ENCODE measurements at regions not wholly inside any gene's neighbourhood (a gene's known extent, or its start where the extent isn't known, plus 50 kb on each side); places are given as distances from the start of the nearest gene placed in this dataset.
"Not testable (repeated sequence)": the region's sequence is repeated elsewhere in the genome, so short reads cannot be mapped to it uniquely, and the experiment has no call there.

DNA sequence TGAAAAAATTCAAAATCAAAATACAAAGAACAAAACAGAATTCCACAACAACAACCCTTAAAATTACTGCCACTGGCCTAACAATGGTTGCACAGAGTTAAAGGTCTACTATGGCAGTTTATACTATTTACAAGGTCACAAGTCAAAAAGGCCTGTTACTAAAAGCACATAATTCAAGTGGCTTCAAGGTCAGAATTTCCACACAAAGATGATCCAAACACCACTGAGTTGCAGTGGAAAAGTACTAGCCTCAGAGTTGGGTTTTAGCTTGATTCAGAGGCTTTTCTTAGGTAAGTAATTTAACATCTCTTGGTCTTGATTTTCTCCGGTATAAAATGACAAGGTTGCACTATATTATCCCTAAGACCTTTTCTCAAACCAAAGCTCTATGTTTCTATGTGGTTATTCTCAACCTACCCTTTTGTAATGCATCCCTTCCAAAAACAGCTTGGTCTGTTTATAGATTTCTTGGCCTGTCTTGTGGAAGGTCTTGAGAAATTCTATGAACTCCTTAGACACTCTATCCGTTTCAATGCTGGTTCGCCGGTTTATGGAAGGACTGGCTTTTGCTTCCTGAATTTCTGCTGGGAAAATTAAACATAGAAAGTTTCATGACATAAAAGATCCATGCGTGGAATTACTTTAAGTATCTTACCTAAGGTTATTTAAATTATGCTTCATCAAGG lies 69.5 kb downstream of the MDH2 start:
- H3K9me3 ChIP-seq; H3K4me1 ChIP-seq; H3K27me3 ChIP-seq; H3K4me3 ChIP-seq; intact Hi-C loops (cut with DNase I); H3K36me3 ChIP-seq; DNase-seq; H3K27ac ChIP-seq: not testable (repeated sequence)
- 84 to 88% methylated on average over 5 of the region's 5 CpGs for WGBS, 2 donors

DNA sequence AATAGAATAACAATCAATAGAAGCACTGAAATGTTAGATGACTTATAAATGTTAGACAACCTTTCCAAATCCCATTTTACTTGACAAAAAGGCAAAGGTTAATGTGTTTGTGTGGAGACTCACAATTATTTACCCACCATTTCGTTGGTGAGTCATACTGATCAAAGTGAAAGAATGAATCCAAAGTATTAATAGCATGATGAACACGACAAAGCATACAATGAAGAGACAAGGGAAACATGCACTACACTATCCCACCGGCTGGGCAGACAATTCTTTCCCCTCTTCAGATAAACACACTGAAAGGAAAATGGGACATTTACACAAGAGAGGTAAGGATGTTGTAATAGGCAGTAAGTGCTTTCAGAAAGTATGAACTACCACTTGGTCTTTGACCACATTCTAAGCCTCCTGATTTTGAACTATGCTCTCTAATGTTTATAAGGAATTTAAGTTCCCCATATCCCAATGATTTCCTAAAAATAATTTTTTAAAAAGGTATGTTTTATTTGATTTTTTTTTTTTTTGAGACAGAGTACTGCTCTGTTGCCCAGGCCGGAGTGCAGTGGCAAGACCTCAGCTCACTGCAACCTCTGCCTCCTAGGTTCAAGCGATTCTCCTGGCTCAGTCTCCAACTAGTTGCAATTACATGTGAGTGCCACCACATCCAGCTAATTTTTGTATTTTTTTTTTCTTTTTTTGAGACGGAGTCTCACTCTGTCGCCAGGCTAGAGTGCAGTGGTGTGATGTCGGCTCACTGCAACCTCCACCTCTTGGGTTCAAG lies 70.5 kb downstream of the MDH2 start:
- peak overlapping the region in 1 of 4 donors; percentile 2 for H3K27ac ChIP-seq
- intact Hi-C loops (cut with DNase I); DNase-seq; H3K9me3 ChIP-seq; H3K4me3 ChIP-seq; H3K4me1 ChIP-seq; H3K36me3 ChIP-seq; H3K27me3 ChIP-seq: not testable (repeated sequence)
- 63 to 65% methylated on average over 8 of the region's 8 CpGs for WGBS, 2 donors

DNA sequence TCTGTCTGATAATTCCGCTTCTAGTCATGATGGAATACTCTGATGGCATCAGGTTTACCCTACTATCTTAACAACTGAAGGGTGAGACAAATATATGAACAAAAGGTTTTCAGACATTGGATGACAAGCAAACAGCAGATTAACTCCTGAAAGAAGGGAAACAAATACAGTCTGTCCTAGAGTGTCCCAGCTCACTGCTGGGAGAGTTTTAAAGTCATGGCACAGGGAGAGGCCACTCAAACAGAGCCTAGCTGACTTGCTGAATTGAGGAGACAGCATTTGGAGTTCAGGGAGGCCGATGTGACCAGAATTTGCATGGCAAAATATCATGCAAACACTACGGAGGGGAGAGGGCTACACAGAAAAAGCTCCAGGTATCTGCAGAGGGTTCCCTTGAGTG lies 73.1 kb downstream of the MDH2 start:
- no peak overlapping the region for H3K4me3 ChIP-seq
- H3K36me3 ChIP-seq, result no peaks in the 10 kb centered on the region
- DNase-seq, result no peak
- no peaks in the 10 kb centered on the region for H3K9me3 ChIP-seq
- no peak overlapping the region for H3K27ac ChIP-seq
- H3K27me3 ChIP-seq, result no peaks in the 10 kb centered on the region
- TF ChIP-seq, protein P1, sequence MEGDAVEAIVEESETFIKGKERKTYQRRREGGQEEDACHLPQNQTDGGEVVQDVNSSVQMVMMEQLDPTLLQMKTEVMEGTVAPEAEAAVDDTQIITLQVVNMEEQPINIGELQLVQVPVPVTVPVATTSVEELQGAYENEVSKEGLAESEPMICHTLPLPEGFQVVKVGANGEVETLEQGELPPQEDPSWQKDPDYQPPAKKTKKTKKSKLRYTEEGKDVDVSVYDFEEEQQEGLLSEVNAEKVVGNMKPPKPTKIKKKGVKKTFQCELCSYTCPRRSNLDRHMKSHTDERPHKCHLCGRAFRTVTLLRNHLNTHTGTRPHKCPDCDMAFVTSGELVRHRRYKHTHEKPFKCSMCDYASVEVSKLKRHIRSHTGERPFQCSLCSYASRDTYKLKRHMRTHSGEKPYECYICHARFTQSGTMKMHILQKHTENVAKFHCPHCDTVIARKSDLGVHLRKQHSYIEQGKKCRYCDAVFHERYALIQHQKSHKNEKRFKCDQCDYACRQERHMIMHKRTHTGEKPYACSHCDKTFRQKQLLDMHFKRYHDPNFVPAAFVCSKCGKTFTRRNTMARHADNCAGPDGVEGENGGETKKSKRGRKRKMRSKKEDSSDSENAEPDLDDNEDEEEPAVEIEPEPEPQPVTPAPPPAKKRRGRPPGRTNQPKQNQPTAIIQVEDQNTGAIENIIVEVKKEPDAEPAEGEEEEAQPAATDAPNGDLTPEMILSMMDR (IDR thresholded peaks at IDR 0.05), result no peak
- no peak for TF ChIP-seq POLR2A (IDR thresholded peaks at IDR 0.05)
- peaks cover 0 to 11% (median 0%) of the 10 kb centered on the region in 3 donors for H3K4me1 ChIP-seq
- intact Hi-C loops (cut with DNase I), result no loop called here
- WGBS, 2 donors, result 71 to 75% methylated on average over 3 of the region's 3 CpGs

DNA sequence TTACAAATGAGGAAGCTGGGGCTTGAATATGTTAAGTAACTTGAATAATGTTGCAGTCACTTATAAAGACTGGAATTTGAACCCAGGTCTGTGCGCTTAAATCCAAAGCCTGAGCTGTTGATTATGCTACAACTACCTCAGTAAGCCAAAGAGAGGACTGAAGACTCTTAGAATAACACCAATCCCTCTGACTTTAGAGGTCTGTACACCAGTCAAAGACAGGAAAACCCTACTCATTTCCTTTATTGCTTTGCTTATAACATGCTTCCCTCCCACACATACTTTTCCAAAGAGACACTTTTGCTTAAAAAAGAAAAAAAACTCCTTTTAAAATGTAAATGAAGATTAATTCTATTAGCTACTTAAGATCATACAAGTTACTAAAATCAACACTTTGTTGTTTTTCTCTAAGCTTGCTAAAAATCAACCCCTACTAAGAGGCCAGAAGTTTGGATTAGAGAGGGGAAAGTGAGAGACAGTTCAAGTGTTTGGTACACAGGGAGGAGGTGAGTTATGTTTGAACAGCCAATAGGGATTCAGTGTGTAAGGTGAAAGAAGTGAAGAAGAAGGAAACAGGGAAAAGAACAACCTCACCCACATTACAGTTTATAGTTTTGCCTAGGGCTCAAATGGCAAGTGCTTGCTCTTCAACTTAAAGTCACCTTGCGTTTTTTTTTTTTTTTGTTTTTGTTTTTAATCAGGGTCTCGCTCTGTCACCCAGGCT lies 74.8 kb downstream of the MDH2 start:
- H3K4me3 ChIP-seq, result no peak overlapping the region
- no peaks in the 10 kb centered on the region for H3K9me3 ChIP-seq
- peaks cover 0 to 11% (median 0%) of the 10 kb centered on the region in 3 donors for H3K4me1 ChIP-seq
- intact Hi-C loops (cut with DNase I), result no loop called here
- no peak overlapping the region for H3K27ac ChIP-seq
- WGBS, 2 donors, result 77 to 91% methylated on average over 2 to 3 of the region's 3 CpGs
- H3K36me3 ChIP-seq, result no peaks in the 10 kb centered on the region
- H3K27me3 ChIP-seq, result no peaks in the 10 kb centered on the region
- no peak for DNase-seq
- TF ChIP-seq, protein P1 (IDR thresholded peaks at IDR 0.05), result no peak
- no peak for TF ChIP-seq POLR2A (IDR thresholded peaks at IDR 0.05)

DNA sequence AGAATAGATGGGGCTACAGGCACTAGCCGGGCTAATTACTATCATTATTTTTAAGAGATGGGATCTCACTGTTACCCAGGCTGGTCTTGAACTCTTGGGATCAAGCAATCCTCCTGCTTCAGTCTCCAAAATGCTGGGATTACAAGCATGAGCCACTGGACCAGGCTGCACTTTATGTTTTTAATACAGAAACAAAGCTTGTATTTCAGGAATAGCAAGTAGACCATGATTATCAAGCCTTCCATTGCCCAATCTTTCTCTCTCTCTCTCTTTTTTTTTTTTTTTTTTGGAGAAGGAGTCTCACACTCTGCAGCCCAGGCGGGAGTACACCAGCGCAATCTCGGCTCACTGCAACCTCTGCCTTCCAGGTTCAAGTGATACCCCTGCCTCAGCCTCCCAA lies 75.4 kb downstream of the MDH2 start:
- 91 to 95% methylated on average over 4 of the region's 4 CpGs for WGBS, 2 donors

More for the DNA sequence above, 75.4 kb downstream of the MDH2 start:
- Histone ChIP-seq H3K27me3 (no peaks in the 10 kb centered on the region), H3K27ac (no peak overlapping the region), H3K4me3 (no peak overlapping the region), H3K36me3 (no peaks in the 10 kb centered on the region), H3K9me3 (no peaks in the 10 kb centered on the region), H3K4me1 (peaks cover 0 to 11% (median 0%) of the 10 kb centered on the region in 3 donors)
- TF ChIP-seq, protein P1 (IDR thresholded peaks at IDR 0.05), result no peak
- no peak for TF ChIP-seq POLR2A (IDR thresholded peaks at IDR 0.05)
- intact Hi-C loops (cut with DNase I), result no loop called here
- no peak for DNase-seq
